Loucy (cell line): ENCODE measurements at regions not wholly inside any gene's neighbourhood (a gene's known extent, or its start where the extent isn't known, plus 50 kb on each side); places are given as distances from the start of the nearest gene placed in this dataset.

Source experiments
- EZH2phosphoT487 ChIP-seq: fragments of 200-600 bp; IDR thresholded peaks from 2 replicates; pipeline ENCODE4 v1.6.1; 2018; ENCODE audit warnings: antibody characterized with exemption, mild to moderate bottlenecking, moderate library complexity, borderline replicate concordance
- TF ChIP-seq, protein P1 (sequence below): fragments of 200-600 bp; sonication (generic); conservative IDR thresholded peaks from 2 replicates; pipeline ENCODE4 v1.5.1; 2014; ENCODE audit warnings: mild to moderate bottlenecking, antibody characterized with exemption, low read length

DNA sequence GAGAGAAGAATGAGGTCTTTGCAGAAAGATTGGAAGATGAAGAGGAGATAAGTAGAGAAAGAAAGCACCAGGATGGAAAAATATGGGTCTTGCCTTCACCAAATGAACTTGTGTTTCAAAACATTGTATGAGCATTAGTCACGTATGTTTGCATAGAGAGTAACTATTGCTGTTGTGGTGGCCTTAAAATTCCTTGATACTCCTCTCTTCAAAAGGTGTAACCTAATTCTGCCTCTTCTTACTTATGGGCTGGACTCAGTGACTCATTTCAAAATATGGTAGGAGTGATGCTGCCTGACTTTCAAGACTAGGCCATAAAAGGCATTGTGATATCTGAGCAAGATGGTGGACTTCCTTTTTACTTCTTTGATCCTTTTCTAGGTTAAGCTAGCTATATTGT, 228.7 kb upstream of the ZNF385D start:
- TF ChIP-seq, protein P1, sequence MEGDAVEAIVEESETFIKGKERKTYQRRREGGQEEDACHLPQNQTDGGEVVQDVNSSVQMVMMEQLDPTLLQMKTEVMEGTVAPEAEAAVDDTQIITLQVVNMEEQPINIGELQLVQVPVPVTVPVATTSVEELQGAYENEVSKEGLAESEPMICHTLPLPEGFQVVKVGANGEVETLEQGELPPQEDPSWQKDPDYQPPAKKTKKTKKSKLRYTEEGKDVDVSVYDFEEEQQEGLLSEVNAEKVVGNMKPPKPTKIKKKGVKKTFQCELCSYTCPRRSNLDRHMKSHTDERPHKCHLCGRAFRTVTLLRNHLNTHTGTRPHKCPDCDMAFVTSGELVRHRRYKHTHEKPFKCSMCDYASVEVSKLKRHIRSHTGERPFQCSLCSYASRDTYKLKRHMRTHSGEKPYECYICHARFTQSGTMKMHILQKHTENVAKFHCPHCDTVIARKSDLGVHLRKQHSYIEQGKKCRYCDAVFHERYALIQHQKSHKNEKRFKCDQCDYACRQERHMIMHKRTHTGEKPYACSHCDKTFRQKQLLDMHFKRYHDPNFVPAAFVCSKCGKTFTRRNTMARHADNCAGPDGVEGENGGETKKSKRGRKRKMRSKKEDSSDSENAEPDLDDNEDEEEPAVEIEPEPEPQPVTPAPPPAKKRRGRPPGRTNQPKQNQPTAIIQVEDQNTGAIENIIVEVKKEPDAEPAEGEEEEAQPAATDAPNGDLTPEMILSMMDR: no peak
- TF ChIP-seq EZH2phosphoT487: no peak
